ENCODE measurements at regions not wholly inside any gene's neighbourhood (a gene's known extent, or its start where the extent isn't known, plus 50 kb on each side); places are given as distances from the start of the nearest gene placed in this dataset.
"Not testable (repeated sequence)": the region's sequence is repeated elsewhere in the genome, so short reads cannot be mapped to it uniquely, and the experiment has no call there.

DNA sequence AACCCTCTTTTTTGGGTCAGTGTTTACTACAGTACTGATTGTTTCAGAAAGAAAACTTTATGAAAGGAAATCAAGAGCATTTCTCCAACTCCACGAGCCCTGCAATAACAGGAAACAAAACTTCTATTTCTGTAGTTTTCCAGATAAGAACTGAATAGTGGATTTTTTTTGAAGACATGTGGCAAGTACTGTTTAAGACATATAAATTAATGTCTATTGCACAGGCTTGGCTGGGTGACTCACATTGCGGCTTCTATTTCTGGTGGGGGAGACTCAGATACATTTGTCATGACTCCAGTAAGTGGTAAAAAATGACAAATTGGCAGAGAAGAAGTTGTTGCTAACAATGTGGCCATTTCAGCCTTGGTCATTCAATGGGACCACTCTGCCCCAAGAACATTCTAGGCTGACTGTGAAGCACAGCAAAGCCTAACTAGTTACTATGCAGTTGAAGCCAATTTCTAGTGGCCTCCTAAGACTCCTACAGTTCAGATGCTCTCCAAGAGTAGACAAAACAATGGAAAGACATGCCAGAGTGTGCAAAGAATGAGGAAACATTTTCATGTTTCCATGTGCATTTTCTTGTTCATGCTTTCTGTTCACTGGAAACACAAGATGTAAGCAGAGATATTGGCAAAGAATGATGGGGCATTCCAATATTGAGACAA, 200.9 kb downstream of the EDN1 start:
- no peak for DNase-seq
- TF ChIP-seq POLR2AphosphoS5 (IDR thresholded peaks at IDR 0.05) (no peak), POLR2A (IDR thresholded peaks at IDR 0.05) (no peak)
- TF ChIP-seq, protein P1, sequence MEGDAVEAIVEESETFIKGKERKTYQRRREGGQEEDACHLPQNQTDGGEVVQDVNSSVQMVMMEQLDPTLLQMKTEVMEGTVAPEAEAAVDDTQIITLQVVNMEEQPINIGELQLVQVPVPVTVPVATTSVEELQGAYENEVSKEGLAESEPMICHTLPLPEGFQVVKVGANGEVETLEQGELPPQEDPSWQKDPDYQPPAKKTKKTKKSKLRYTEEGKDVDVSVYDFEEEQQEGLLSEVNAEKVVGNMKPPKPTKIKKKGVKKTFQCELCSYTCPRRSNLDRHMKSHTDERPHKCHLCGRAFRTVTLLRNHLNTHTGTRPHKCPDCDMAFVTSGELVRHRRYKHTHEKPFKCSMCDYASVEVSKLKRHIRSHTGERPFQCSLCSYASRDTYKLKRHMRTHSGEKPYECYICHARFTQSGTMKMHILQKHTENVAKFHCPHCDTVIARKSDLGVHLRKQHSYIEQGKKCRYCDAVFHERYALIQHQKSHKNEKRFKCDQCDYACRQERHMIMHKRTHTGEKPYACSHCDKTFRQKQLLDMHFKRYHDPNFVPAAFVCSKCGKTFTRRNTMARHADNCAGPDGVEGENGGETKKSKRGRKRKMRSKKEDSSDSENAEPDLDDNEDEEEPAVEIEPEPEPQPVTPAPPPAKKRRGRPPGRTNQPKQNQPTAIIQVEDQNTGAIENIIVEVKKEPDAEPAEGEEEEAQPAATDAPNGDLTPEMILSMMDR (IDR thresholded peaks at IDR 0.05 in 8 of 11, conservative IDR thresholded peaks at IDR 0.05 in 3 of 11): no peak
- peak overlapping the region in 7 of 8 donors; percentile 11 to 66 (median 45) for H3K27ac ChIP-seq
- H3K27me3 ChIP-seq (replicated peaks in 1 of 7): peaks cover 0 to 12% (median 0%) of the 10 kb centered on the region in 7 donors
- 9 to 29% (median 19%) methylated on average over 2 of the region's 2 CpGs for WGBS, 5 donors
- H3K9me3 ChIP-seq: no peaks in the 10 kb centered on the region
- H3K4me3 ChIP-seq: no peak overlapping the region
- intact Hi-C loops (cut with DNase I; ENCODE audit: low total_unique reads): no loop called here
- H3K36me3 ChIP-seq: no peaks in the 10 kb centered on the region
- H3K4me1 ChIP-seq: peaks cover 0 to 8% (median 0%) of the 10 kb centered on the region in 6 donors

DNA sequence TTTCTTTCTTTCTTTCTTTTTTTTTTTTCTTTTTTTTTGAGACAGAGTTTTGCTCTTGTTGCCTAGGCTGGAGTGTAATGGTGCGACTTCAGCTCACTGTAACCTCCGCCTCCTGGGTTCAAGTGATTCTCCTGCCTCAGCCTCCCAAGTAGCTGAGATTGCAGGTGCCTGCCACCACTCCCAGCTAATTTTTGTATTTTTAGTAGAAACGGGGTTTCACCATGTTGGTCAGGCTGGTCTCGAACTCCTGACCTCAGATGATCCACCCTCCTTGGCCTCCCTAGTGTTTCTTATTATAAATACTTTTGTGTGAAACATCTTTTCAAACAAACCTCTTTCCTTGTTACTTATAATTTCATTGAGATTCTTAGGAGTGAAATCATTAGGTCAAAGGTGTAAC, 202.8 kb downstream of the EDN1 start:
- intact Hi-C loops (cut with DNase I; ENCODE audit: low total_unique reads); H3K4me3 ChIP-seq; H3K27ac ChIP-seq; DNase-seq; H3K36me3 ChIP-seq; H3K4me1 ChIP-seq; H3K9me3 ChIP-seq: not testable (repeated sequence)
- WGBS, 5 donors: 86 to 98% (median 93%) methylated on average over 4 of the region's 4 CpGs
- peaks cover 0 to 12% (median 0%) of the 10 kb centered on the region in 7 donors for H3K27me3 ChIP-seq (replicated peaks in 1 of 7)

DNA sequence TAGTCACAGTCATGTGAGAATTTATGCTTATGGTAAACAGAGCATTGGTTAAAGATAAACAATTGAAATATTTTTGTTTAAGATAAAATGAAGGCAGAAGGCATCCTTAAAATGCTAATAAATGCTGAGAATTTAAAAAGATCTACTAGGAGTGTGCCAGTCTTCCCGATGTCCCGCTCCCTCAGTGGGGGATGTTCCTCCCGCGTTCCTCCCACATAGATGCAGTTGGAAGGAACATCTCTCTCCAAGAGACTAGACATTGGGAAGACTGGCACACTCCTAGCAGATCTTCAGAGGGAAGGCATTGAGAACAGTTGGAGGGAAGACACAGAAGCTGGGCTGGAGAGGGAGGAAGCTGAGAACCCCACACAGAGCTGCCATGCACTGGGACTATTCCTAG, 203.3 kb downstream of the EDN1 start:
- no peak overlapping the region for H3K27ac ChIP-seq
- WGBS, 5 donors: 71 to 95% (median 89%) methylated on average over 4 of the region's 4 CpGs
- TF ChIP-seq POLR2AphosphoS5 (IDR thresholded peaks at IDR 0.05) (no peak), POLR2A (IDR thresholded peaks at IDR 0.05) (no peak)
- TF ChIP-seq, protein P1 (IDR thresholded peaks at IDR 0.05 in 8 of 11, conservative IDR thresholded peaks at IDR 0.05 in 3 of 11): no peak
- H3K4me1 ChIP-seq: peaks cover 0 to 8% (median 0%) of the 10 kb centered on the region in 6 donors
- H3K4me3 ChIP-seq: no peak overlapping the region
- H3K9me3 ChIP-seq: no peaks in the 10 kb centered on the region
- peaks cover 0 to 12% (median 0%) of the 10 kb centered on the region in 7 donors for H3K27me3 ChIP-seq (replicated peaks in 1 of 7)
- no peak for DNase-seq
- no peaks in the 10 kb centered on the region for H3K36me3 ChIP-seq
- intact Hi-C loops (cut with DNase I; ENCODE audit: low total_unique reads): no loop called here

DNA sequence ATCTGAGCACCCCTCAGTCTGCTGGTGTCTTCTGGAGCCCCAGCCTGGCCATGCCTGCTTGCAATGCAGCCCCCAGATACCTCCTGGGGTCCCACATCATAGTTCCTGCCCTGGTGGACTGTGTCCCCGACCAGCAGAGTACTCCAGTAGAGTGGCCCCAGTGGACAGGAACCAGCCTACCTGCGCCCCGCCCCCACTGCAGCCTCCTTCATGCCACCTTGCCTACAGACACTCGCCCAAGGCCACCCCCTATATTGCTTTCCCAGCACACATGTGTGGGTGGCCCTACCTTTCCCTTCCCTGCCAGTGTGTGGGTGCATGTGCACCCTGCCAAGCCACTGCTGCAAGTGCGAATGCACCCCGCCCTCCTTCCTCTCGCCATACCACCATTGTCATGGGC, 204.0 kb downstream of the EDN1 start:
- Histone ChIP-seq H3K36me3 (no peaks in the 10 kb centered on the region), H3K9me3 (no peaks in the 10 kb centered on the region), H3K4me1 (peaks cover 0 to 8% (median 0%) of the 10 kb centered on the region in 6 donors), H3K4me3 (no peak overlapping the region), H3K27ac (no peak overlapping the region), H3K27me3 (replicated peaks in 1 of 7) (peaks cover 0 to 12% (median 0%) of the 10 kb centered on the region in 7 donors)
- DNase-seq: no peak
- 84 to 95% (median 89%) methylated on average over 5 to 7 of the region's 7 CpGs for whole genome bisulfite sequencing, 5 donors
- TF ChIP-seq POLR2A (IDR thresholded peaks at IDR 0.05): no peak
- TF ChIP-seq POLR2AphosphoS5 (IDR thresholded peaks at IDR 0.05): no peak
- TF ChIP-seq, protein P1 (IDR thresholded peaks at IDR 0.05 in 8 of 11, conservative IDR thresholded peaks at IDR 0.05 in 3 of 11): no peak
- intact Hi-C loops (cut with DNase I; ENCODE audit: low total_unique reads): no loop called here

Data from spleen (tissue), 11 donors.